ENCODE measurements at regions not wholly inside any gene's neighbourhood (a gene's known extent, or its start where the extent isn't known, plus 50 kb on each side); places are given as distances from the start of the nearest gene placed in this dataset.

DNA sequence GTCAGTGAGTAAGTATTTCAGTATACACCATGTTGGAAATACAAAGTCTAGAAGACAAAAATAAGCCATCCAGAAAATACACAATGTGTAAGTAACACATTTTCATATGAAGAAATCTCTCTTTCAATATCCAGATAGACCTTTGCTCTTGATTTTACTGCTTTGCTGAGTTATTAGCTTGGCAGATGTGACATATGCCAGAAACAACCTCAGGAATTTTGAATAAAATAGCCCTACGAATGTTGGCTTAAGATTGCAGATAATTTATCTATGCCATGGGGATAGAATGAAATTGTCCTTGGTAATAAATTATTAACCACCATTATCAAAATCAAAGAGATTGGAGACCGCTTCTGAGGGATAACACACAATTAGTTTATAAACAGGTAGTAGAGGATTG lies 1036.9 kb upstream of the EPHA7 start:
- ChIA-PET CTCF (no interaction called here), POLR2A (no interaction called here)
- DNase-seq (ENCODE audit: low read depth): no peak
- no peak overlapping the region for H3K4me3 ChIP-seq (ENCODE audit: low read depth, low read length)
- no peaks in the 10 kb centered on the region for H3K27me3 ChIP-seq (ENCODE audit: control insufficient read depth, insufficient read depth, low read length)
- no peaks in the 10 kb centered on the region for H3K36me3 ChIP-seq (ENCODE audit: control insufficient read depth, insufficient read depth, low read length)
- TF ChIP-seq, protein P1, sequence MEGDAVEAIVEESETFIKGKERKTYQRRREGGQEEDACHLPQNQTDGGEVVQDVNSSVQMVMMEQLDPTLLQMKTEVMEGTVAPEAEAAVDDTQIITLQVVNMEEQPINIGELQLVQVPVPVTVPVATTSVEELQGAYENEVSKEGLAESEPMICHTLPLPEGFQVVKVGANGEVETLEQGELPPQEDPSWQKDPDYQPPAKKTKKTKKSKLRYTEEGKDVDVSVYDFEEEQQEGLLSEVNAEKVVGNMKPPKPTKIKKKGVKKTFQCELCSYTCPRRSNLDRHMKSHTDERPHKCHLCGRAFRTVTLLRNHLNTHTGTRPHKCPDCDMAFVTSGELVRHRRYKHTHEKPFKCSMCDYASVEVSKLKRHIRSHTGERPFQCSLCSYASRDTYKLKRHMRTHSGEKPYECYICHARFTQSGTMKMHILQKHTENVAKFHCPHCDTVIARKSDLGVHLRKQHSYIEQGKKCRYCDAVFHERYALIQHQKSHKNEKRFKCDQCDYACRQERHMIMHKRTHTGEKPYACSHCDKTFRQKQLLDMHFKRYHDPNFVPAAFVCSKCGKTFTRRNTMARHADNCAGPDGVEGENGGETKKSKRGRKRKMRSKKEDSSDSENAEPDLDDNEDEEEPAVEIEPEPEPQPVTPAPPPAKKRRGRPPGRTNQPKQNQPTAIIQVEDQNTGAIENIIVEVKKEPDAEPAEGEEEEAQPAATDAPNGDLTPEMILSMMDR (IDR thresholded peaks at IDR 0.05; ENCODE audit: insufficient read depth, low read depth, low read length): no peak

DNA sequence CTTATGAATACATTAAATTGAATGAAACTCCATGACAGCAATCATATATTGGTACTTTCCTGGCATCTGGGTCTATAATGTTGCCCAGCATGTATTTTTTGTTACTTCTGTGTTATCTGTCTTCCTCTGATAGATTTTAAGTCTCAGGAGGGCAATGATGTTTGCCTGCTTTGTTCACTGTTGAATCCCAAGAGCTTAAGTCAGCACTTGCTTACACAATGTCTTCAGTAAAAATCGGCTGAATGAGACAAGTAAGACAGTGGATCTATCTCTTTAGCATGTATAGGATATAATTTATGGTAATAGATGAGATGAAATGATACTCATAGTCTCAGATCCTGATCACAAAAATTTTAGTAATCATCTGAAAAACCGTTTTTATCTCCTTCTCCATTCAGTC lies 1034.9 kb upstream of the EPHA7 start:
- H3K4me3 ChIP-seq (ENCODE audit: low read depth, low read length): no peak overlapping the region

DNA sequence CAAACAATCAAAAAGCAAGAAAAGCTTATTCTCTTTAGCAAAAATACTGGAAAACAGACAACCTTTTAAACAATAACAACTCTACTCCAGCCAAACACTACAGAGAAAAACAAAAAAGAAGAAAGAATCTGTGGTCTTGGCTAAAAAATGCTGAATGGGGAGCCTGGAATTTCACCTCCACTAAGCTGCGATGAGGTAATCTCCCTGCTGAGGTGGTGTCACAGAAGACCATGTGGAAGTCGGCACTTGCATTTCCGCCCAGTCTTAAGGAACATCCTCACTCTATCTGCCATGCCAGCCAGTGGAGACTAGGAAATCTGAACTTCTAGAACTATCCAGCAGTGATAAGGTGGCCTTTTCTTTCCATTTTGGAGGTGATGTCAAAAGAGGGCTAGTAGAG lies 1026.8 kb upstream of the EPHA7 start:
- ChIA-PET POLR2A (no interaction called here), CTCF (no interaction called here)
- Histone ChIP-seq H3K4me3 (ENCODE audit: low read depth, low read length) (no peak overlapping the region), H3K36me3 (ENCODE audit: control insufficient read depth, insufficient read depth, low read length) (no peaks in the 10 kb centered on the region), H3K27me3 (ENCODE audit: control insufficient read depth, insufficient read depth, low read length) (no peaks in the 10 kb centered on the region)
- TF ChIP-seq, protein P1 (IDR thresholded peaks at IDR 0.05; ENCODE audit: insufficient read depth, low read depth, low read length): no peak
- DNase-seq (ENCODE audit: low read depth): no peak

More for the DNA sequence above, 1034.9 kb upstream of the EPHA7 start:
- no peaks in the 10 kb centered on the region for H3K36me3 ChIP-seq (ENCODE audit: control insufficient read depth, insufficient read depth, low read length)
- CTCF ChIA-PET: no interaction called here
- POLR2A ChIA-PET: no interaction called here
- no peak for DNase-seq (ENCODE audit: low read depth)
- H3K27me3 ChIP-seq (ENCODE audit: control insufficient read depth, insufficient read depth, low read length): no peaks in the 10 kb centered on the region
- TF ChIP-seq, protein P1 (IDR thresholded peaks at IDR 0.05; ENCODE audit: insufficient read depth, low read depth, low read length): no peak

DNA sequence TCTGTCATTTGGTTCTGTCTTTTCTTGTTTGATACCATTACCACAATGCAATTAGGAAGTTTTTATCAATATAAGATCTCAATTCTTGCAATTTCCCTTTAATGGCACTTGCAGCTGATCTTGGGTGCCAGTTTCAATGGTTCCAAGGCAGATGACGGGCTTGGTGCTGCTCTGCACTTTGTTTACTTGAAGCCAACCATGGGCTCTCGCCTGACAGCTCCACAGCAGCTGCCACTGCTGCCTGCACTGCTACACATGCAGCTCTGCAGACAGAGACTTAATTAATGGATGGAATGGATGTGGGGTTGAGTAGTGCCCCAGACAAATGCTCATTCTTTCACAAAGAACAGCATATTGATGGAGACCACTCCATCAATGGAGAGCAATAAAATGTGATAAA lies 1024.3 kb upstream of the EPHA7 start:
- TF ChIP-seq, protein P1 (IDR thresholded peaks at IDR 0.05; ENCODE audit: insufficient read depth, low read depth, low read length): no peak
- ChIA-PET POLR2A (no interaction called here), CTCF (no interaction called here)
- Histone ChIP-seq H3K27me3 (ENCODE audit: control insufficient read depth, insufficient read depth, low read length) (no peaks in the 10 kb centered on the region), H3K36me3 (ENCODE audit: control insufficient read depth, insufficient read depth, low read length) (no peaks in the 10 kb centered on the region), H3K4me3 (ENCODE audit: low read depth, low read length) (no peak overlapping the region)
- DNase-seq (ENCODE audit: low read depth): no peak

DNA sequence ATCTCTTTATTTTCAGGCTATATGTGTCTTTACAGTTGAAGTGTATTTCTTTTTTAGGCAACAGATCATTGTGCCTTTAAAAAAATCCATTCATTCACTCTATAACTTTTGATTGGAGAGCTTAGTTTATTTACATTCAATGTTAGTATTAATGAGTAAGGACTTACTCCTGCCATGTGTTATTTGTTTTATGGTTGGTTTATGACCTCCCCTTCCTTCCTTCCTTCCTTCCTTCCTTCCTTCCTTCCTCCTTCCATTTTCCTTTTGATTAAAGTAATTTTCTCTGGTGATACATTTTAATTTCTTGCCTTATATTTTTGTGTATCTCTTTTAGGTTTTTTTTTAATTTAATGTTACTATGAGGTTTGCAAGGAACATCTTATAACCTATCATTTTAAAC lies 1005.3 kb upstream of the EPHA7 start:
- Histone ChIP-seq H3K27me3 (ENCODE audit: control insufficient read depth, insufficient read depth, low read length) (no peaks in the 10 kb centered on the region), H3K4me3 (ENCODE audit: low read depth, low read length) (no peak overlapping the region), H3K36me3 (ENCODE audit: control insufficient read depth, insufficient read depth, low read length) (no peaks in the 10 kb centered on the region)
- no peak for DNase-seq (ENCODE audit: low read depth)
- ChIA-PET CTCF (no interaction called here), POLR2A (no interaction called here)
- TF ChIP-seq, protein P1 (IDR thresholded peaks at IDR 0.05; ENCODE audit: insufficient read depth, low read depth, low read length): no peak

Data from BJ (cell line).